ENCODE measurements at regions not wholly inside any gene's neighbourhood (a gene's known extent, or its start where the extent isn't known, plus 50 kb on each side); places are given as distances from the start of the nearest gene placed in this dataset.

DNA sequence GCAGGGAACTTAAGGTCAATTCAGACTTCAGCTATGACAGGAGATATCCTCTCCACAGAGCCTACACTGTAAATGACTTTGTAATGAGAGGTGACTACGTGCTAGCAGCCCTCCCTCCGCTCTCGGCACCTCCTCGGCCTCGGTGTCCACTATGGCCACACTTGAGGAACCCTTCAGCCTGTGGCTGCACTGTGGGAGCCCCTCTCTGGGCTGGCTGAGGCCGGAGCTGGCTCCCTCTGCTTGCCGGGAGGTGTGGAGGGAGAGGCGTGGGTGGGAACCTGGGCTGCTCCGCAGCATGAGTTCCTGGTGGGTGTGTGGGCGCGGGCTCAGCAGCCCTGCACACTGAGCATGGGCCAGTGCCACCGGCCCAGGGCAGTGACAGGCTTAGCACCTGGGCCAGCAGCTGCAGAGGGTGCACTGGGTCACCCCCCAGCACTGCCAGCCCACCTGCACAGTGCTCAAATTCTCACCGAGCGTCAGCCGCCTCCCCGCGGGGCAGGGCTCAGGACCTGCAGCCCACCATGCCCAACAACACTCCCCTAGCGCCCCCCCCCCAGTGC is 137.6 kb upstream of the SPACA7 start:
- Histone ChIP-seq H3K27me3 (replicated peaks; ENCODE audit: insufficient read depth) (no peaks in the 10 kb centered on the region), H3K27ac (no peak overlapping the region), H3K9me3 (no peaks in the 10 kb centered on the region), H3K4me1 (ENCODE audit: control insufficient read depth in 1 of 2, low read depth in 2 of 2) (no peaks in the 10 kb centered on the region), H3K36me3 (no peaks in the 10 kb centered on the region), H3K4me3 (no peak overlapping the region)
- DNase-seq (ENCODE audit: low spot score) (no peak), ATAC-seq (ENCODE audit: insufficient number of reproducible peaks, low FRiP score, low read depth) (no peak)
- TF ChIP-seq, protein P1, sequence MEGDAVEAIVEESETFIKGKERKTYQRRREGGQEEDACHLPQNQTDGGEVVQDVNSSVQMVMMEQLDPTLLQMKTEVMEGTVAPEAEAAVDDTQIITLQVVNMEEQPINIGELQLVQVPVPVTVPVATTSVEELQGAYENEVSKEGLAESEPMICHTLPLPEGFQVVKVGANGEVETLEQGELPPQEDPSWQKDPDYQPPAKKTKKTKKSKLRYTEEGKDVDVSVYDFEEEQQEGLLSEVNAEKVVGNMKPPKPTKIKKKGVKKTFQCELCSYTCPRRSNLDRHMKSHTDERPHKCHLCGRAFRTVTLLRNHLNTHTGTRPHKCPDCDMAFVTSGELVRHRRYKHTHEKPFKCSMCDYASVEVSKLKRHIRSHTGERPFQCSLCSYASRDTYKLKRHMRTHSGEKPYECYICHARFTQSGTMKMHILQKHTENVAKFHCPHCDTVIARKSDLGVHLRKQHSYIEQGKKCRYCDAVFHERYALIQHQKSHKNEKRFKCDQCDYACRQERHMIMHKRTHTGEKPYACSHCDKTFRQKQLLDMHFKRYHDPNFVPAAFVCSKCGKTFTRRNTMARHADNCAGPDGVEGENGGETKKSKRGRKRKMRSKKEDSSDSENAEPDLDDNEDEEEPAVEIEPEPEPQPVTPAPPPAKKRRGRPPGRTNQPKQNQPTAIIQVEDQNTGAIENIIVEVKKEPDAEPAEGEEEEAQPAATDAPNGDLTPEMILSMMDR (IDR thresholded peaks at IDR 0.05): no peak

GRCh38 chr13:112240076-112240475 is 136.1 kb upstream of the SPACA7 start:
- H3K4me1 ChIP-seq (ENCODE audit: control insufficient read depth in 1 of 2, low read depth in 2 of 2): no peaks in the 10 kb centered on the region
- no peak for ATAC-seq (ENCODE audit: insufficient number of reproducible peaks, low FRiP score, low read depth)
- no peaks in the 10 kb centered on the region for H3K27me3 ChIP-seq (replicated peaks; ENCODE audit: insufficient read depth)
- TF ChIP-seq, protein P1 (IDR thresholded peaks at IDR 0.05): no peak
- H3K4me3 ChIP-seq: no peak overlapping the region
- H3K9me3 ChIP-seq: no peaks in the 10 kb centered on the region
- no peak overlapping the region for H3K27ac ChIP-seq
- H3K36me3 ChIP-seq: no peaks in the 10 kb centered on the region
- DNase-seq (ENCODE audit: low spot score): no peak

- Histone ChIP-seq H3K27ac (no peak overlapping the region), H3K4me1 (ENCODE audit: control insufficient read depth in 1 of 2, low read depth in 2 of 2) (no peaks in the 10 kb centered on the region), H3K36me3 (no peaks in the 10 kb centered on the region), H3K4me3 (no peak overlapping the region), H3K27me3 (replicated peaks; ENCODE audit: insufficient read depth) (no peaks in the 10 kb centered on the region), H3K9me3 (no peaks in the 10 kb centered on the region)
- no peak for ATAC-seq (ENCODE audit: insufficient number of reproducible peaks, low FRiP score, low read depth)
- no peak for DNase-seq (ENCODE audit: low spot score)
- TF ChIP-seq, protein P1 (IDR thresholded peaks at IDR 0.05): no peak
These were observed 134.9 kb upstream of the SPACA7 start for GRCh38 chr13:112241288-112241687.

- ATAC-seq (ENCODE audit: insufficient number of reproducible peaks, low FRiP score, low read depth) (no peak), DNase-seq (ENCODE audit: low spot score) (no peak)
- Histone ChIP-seq H3K36me3 (no peaks in the 10 kb centered on the region), H3K9me3 (no peaks in the 10 kb centered on the region), H3K27me3 (replicated peaks; ENCODE audit: insufficient read depth) (no peaks in the 10 kb centered on the region), H3K4me1 (ENCODE audit: control insufficient read depth in 1 of 2, low read depth in 2 of 2) (no peaks in the 10 kb centered on the region), H3K27ac (no peak overlapping the region), H3K4me3 (no peak overlapping the region)
- TF ChIP-seq, protein P1 (IDR thresholded peaks at IDR 0.05): no peak
These were observed 133.4 kb upstream of the SPACA7 start for GRCh38 chr13:112242777-112243176.

DNA sequence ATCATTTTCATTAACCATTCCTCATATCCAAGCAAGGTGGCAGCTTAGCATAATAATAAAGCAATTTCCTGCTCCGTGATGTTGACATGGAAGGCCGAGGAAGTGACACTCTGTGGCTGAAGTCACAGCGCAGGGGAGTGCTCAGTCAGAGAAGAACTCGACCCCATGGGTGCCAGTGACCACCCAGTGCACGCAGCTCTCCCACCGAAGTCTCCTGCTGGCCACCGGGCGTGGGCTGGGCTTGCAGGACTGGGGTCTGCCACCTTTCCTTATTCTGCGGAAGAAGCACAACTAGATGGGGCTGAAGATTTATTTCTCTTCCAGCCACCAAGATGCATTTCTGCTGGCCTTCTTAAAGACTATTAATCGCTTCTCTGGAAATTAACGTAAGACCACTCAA is 132.1 kb upstream of the SPACA7 start:
- ATAC-seq (ENCODE audit: insufficient number of reproducible peaks, low FRiP score, low read depth) (no peak), DNase-seq (ENCODE audit: low spot score) (no peak)
- H3K27me3 ChIP-seq (replicated peaks; ENCODE audit: insufficient read depth): no peaks in the 10 kb centered on the region
- no peak overlapping the region for H3K27ac ChIP-seq
- H3K36me3 ChIP-seq: no peaks in the 10 kb centered on the region
- TF ChIP-seq, protein P1 (IDR thresholded peaks at IDR 0.05): no peak
- no peaks in the 10 kb centered on the region for H3K9me3 ChIP-seq
- no peaks in the 10 kb centered on the region for H3K4me1 ChIP-seq (ENCODE audit: control insufficient read depth in 1 of 2, low read depth in 2 of 2)
- no peak overlapping the region for H3K4me3 ChIP-seq

All from thoracic aorta (tissue), 2 donors.